ENCODE measurements at regions not wholly inside any gene's neighbourhood (a gene's known extent, or its start where the extent isn't known, plus 50 kb on each side); places are given as distances from the start of the nearest gene placed in this dataset.
"Not testable (repeated sequence)": the region's sequence is repeated elsewhere in the genome, so short reads cannot be mapped to it uniquely, and the experiment has no call there.

GRCh38 chr3:69480986-69481385, 95.1 kb upstream of the FRMD4B start:
- DNase-seq, result not testable (repeated sequence)

GRCh38 chr3:69474186-69474585, 88.3 kb upstream of the FRMD4B start:
- peak; percentile 79 for DNase-seq

GRCh38 chr3:69472093-69472492, 86.2 kb upstream of the FRMD4B start:
- DNase-seq, result no peak

- DNase-seq, result no peak
Measured at GRCh38 chr3:69463531-69463930, 77.6 kb upstream of the FRMD4B start.

GRCh38 chr3:69462826-69463100, 76.9 kb upstream of the FRMD4B start:
- DNase-seq, result no peak

- DNase-seq, result no peak
Measured at GRCh38 chr3:69462022-69462825, 76.3 kb upstream of the FRMD4B start.

GRCh38 chr3:69460034-69460433, 74.1 kb upstream of the FRMD4B start:
- DNase-seq, result no peak

- peak; percentile 17 for DNase-seq
Measured at GRCh38 chr3:69458803-69459365, 73.0 kb upstream of the FRMD4B start.

- DNase-seq, result no peak
Measured at GRCh38 chr3:69456631-69457030, 70.7 kb upstream of the FRMD4B start.

- no peak for DNase-seq
Measured at GRCh38 chr3:69454204-69454787, 68.4 kb upstream of the FRMD4B start.

- no peak for DNase-seq
Measured at GRCh38 chr3:69452295-69452694, 66.4 kb upstream of the FRMD4B start.

- DNase-seq, result no peak
Measured at GRCh38 chr3:69451594-69451993, 65.7 kb upstream of the FRMD4B start.

GRCh38 chr3:69448877-69449276, 63.0 kb upstream of the FRMD4B start:
- DNase-seq, result no peak

- DNase-seq, result no peak
Measured at GRCh38 chr3:69446402-69447072, 60.6 kb upstream of the FRMD4B start.

GRCh38 chr3:69445498-69445897, 59.6 kb upstream of the FRMD4B start:
- DNase-seq, result no peak

GRCh38 chr3:69445024-69445423, 59.1 kb upstream of the FRMD4B start:
- no peak for DNase-seq

- DNase-seq, result no peak
Measured at GRCh38 chr3:69443457-69443920, 57.6 kb upstream of the FRMD4B start.

- DNase-seq, result no peak
Measured at GRCh38 chr3:69442771-69443311, 57.0 kb upstream of the FRMD4B start.

- DNase-seq, result no peak
Measured at GRCh38 chr3:69441732-69442131, 55.8 kb upstream of the FRMD4B start.

- no peak for DNase-seq
Measured at GRCh38 chr3:69441040-69441439, 55.2 kb upstream of the FRMD4B start.

GRCh38 chr3:69439643-69440270, 53.9 kb upstream of the FRMD4B start:
- peak; percentile 72 for DNase-seq

- DNase-seq, result no peak
Measured at GRCh38 chr3:69438476-69438875, 52.6 kb upstream of the FRMD4B start.

Data from suppressor macrophage treated with lipopolysaccharide for 4 hours (primary cell).